ENCODE measurements at regions not wholly inside any gene's neighbourhood (a gene's known extent, or its start where the extent isn't known, plus 50 kb on each side); places are given as distances from the start of the nearest gene placed in this dataset.

DNA sequence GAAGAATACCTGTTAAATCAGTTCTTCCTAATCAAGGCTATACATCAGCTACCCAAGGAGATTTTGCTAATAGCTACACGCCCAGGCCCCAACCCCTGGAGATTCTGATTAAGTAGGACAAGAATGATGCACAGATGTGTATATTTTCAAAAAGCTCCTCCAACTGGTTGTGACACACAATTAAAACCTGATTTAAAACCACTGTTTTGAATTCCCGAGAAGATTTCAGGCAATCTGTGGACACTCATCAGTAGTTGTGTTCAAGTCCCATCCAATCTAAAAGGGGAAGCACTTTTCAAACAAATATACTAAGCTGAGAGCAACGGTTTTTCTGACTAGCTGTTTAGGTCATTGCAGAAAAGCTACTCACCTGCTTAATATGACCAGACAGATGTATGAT, 118.9 kb upstream of the NHSL1 start:
- no peak for ATAC-seq
- no peak for TF ChIP-seq SNAI2 (CRISPR knock-in tag; IDR thresholded peaks at IDR 0.05)
- TF ChIP-seq GLIS3 (CRISPR knock-in tag; IDR thresholded peaks at IDR 0.05): no peak
- TF ChIP-seq, protein P1, sequence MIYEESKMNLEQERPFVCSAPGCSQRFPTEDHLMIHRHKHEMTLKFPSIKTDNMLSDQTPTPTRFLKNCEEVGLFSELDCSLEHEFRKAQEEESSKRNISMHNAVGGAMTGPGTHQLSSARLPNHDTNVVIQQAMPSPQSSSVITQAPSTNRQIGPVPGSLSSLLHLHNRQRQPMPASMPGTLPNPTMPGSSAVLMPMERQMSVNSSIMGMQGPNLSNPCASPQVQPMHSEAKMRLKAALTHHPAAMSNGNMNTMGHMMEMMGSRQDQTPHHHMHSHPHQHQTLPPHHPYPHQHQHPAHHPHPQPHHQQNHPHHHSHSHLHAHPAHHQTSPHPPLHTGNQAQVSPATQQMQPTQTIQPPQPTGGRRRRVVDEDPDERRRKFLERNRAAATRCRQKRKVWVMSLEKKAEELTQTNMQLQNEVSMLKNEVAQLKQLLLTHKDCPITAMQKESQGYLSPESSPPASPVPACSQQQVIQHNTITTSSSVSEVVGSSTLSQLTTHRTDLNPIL (CRISPR knock-in tag; IDR thresholded peaks at IDR 0.05; ENCODE audit: low read depth): no peak
- no peak for TF ChIP-seq ZC3H10 (CRISPR knock-in tag; IDR thresholded peaks at IDR 0.05)
- no peak for TF ChIP-seq PPARA (CRISPR knock-in tag; IDR thresholded peaks at IDR 0.05; ENCODE audit: borderline replicate concordance)
- no peak for TF ChIP-seq ZNF70 (CRISPR knock-in tag; IDR thresholded peaks at IDR 0.05)
- TF ChIP-seq, protein P2, sequence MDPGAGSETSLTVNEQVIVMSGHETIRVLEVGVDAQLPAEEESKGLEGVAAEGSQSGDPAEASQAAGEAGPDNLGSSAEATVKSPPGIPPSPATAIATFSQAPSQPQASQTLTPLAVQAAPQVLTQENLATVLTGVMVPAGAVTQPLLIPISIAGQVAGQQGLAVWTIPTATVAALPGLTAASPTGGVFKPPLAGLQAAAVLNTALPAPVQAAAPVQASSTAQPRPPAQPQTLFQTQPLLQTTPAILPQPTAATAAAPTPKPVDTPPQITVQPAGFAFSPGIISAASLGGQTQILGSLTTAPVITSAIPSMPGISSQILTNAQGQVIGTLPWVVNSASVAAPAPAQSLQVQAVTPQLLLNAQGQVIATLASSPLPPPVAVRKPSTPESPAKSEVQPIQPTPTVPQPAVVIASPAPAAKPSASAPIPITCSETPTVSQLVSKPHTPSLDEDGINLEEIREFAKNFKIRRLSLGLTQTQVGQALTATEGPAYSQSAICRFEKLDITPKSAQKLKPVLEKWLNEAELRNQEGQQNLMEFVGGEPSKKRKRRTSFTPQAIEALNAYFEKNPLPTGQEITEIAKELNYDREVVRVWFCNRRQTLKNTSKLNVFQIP (CRISPR knock-in tag; IDR thresholded peaks at IDR 0.05; ENCODE audit: borderline replicate concordance, low read depth): no peak
- TF ChIP-seq TCF4 (CRISPR knock-in tag; IDR thresholded peaks at IDR 0.05; ENCODE audit: borderline replicate concordance): no peak
- TF ChIP-seq OSR1 (CRISPR knock-in tag; IDR thresholded peaks at IDR 0.05): no peak
- TF ChIP-seq ZFP3 (CRISPR knock-in tag; IDR thresholded peaks at IDR 0.05): no peak
- TF ChIP-seq, protein P3, sequence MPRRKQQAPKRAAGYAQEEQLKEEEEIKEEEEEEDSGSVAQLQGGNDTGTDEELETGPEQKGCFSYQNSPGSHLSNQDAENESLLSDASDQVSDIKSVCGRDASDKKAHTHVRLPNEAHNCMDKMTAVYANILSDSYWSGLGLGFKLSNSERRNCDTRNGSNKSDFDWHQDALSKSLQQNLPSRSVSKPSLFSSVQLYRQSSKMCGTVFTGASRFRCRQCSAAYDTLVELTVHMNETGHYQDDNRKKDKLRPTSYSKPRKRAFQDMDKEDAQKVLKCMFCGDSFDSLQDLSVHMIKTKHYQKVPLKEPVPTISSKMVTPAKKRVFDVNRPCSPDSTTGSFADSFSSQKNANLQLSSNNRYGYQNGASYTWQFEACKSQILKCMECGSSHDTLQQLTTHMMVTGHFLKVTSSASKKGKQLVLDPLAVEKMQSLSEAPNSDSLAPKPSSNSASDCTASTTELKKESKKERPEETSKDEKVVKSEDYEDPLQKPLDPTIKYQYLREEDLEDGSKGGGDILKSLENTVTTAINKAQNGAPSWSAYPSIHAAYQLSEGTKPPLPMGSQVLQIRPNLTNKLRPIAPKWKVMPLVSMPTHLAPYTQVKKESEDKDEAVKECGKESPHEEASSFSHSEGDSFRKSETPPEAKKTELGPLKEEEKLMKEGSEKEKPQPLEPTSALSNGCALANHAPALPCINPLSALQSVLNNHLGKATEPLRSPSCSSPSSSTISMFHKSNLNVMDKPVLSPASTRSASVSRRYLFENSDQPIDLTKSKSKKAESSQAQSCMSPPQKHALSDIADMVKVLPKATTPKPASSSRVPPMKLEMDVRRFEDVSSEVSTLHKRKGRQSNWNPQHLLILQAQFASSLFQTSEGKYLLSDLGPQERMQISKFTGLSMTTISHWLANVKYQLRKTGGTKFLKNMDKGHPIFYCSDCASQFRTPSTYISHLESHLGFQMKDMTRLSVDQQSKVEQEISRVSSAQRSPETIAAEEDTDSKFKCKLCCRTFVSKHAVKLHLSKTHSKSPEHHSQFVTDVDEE (CRISPR knock-in tag; IDR thresholded peaks at IDR 0.05): no peak
- no peak for TF ChIP-seq ZFP30 (CRISPR knock-in tag; IDR thresholded peaks at IDR 0.05)
- no peak for TF ChIP-seq TOX (CRISPR knock-in tag; IDR thresholded peaks at IDR 0.05; ENCODE audit: borderline replicate concordance)
- TF ChIP-seq, protein P4, sequence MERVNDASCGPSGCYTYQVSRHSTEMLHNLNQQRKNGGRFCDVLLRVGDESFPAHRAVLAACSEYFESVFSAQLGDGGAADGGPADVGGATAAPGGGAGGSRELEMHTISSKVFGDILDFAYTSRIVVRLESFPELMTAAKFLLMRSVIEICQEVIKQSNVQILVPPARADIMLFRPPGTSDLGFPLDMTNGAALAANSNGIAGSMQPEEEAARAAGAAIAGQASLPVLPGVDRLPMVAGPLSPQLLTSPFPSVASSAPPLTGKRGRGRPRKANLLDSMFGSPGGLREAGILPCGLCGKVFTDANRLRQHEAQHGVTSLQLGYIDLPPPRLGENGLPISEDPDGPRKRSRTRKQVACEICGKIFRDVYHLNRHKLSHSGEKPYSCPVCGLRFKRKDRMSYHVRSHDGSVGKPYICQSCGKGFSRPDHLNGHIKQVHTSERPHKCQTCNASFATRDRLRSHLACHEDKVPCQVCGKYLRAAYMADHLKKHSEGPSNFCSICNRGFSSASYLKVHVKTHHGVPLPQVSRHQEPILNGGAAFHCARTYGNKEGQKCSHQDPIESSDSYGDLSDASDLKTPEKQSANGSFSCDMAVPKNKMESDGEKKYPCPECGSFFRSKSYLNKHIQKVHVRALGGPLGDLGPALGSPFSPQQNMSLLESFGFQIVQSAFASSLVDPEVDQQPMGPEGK (CRISPR knock-in tag; IDR thresholded peaks at IDR 0.05; ENCODE audit: borderline replicate concordance): no peak
- TF ChIP-seq ISL1 (CRISPR knock-in tag; IDR thresholded peaks at IDR 0.05): no peak
- TF ChIP-seq ZNF565 (CRISPR knock-in tag; conservative IDR thresholded peaks at IDR 0.05; ENCODE audit: low read depth): no peak
- no peak for TF ChIP-seq ESRRG (CRISPR knock-in tag; IDR thresholded peaks at IDR 0.05)
- no peak for TF ChIP-seq CSDC2 (CRISPR knock-in tag; IDR thresholded peaks at IDR 0.05)
- TF ChIP-seq, protein P5, sequence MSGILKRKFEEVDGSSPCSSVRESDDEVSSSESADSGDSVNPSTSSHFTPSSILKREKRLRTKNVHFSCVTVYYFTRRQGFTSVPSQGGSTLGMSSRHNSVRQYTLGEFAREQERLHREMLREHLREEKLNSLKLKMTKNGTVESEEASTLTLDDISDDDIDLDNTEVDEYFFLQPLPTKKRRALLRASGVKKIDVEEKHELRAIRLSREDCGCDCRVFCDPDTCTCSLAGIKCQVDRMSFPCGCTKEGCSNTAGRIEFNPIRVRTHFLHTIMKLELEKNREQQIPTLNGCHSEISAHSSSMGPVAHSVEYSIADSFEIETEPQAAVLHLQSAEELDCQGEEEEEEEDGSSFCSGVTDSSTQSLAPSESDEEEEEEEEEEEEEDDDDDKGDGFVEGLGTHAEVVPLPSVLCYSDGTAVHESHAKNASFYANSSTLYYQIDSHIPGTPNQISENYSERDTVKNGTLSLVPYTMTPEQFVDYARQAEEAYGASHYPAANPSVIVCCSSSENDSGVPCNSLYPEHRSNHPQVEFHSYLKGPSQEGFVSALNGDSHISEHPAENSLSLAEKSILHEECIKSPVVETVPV (CRISPR knock-in tag; IDR thresholded peaks at IDR 0.05): no peak

DNA sequence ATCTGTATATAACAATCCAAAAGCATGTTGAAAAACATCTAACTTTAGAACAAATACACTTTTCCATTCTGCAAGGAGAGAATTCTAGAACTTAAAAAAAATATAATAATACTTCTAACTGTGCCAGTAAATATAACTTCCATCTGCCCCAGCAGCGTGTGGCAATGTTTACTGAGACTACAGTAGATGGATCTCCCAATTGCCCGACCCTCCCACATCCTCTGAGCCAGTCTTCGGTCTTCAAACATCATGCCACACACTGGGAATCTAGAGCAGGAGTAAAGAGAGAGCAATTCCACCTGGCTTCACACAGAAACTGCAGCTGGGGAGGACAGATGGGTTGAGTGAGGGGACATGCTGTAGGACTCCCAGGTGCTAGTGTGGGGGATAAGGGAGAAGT, 121.3 kb upstream of the NHSL1 start:
- no peak for ATAC-seq
- TF ChIP-seq GLIS3 (CRISPR knock-in tag; IDR thresholded peaks at IDR 0.05): no peak
- no peak for TF ChIP-seq ZNF8 (CRISPR knock-in tag; IDR thresholded peaks at IDR 0.05)
- TF ChIP-seq OSR1 (CRISPR knock-in tag; IDR thresholded peaks at IDR 0.05): no peak
- TF ChIP-seq, protein P5 (CRISPR knock-in tag; IDR thresholded peaks at IDR 0.05): no peak
- no peak for TF ChIP-seq ARNTL (CRISPR knock-in tag; IDR thresholded peaks at IDR 0.05; ENCODE audit: borderline replicate concordance, low read depth)
- TF ChIP-seq, protein P1 (CRISPR knock-in tag; IDR thresholded peaks at IDR 0.05; ENCODE audit: low read depth): no peak
- no peak for TF ChIP-seq ZFP30 (CRISPR knock-in tag; IDR thresholded peaks at IDR 0.05)
- no peak for TF ChIP-seq ZC3H10 (CRISPR knock-in tag; IDR thresholded peaks at IDR 0.05)
- TF ChIP-seq ZFP3 (CRISPR knock-in tag; IDR thresholded peaks at IDR 0.05): no peak
- TF ChIP-seq CSDC2 (CRISPR knock-in tag; IDR thresholded peaks at IDR 0.05): no peak
- TF ChIP-seq ISL1 (CRISPR knock-in tag; IDR thresholded peaks at IDR 0.05): no peak
- TF ChIP-seq PPARA (CRISPR knock-in tag; IDR thresholded peaks at IDR 0.05; ENCODE audit: borderline replicate concordance): no peak
- no peak for TF ChIP-seq ESRRG (CRISPR knock-in tag; IDR thresholded peaks at IDR 0.05)
- TF ChIP-seq ZNF70 (CRISPR knock-in tag; IDR thresholded peaks at IDR 0.05): no peak
- no peak for TF ChIP-seq RARB (CRISPR knock-in tag; IDR thresholded peaks at IDR 0.05)
- TF ChIP-seq ZNF565 (CRISPR knock-in tag; conservative IDR thresholded peaks at IDR 0.05; ENCODE audit: low read depth): no peak
- no peak for TF ChIP-seq TOX (CRISPR knock-in tag; IDR thresholded peaks at IDR 0.05; ENCODE audit: borderline replicate concordance)
- TF ChIP-seq, protein P2 (CRISPR knock-in tag; IDR thresholded peaks at IDR 0.05; ENCODE audit: borderline replicate concordance, low read depth): no peak
